SK-N-MC (cell line): ENCODE measurements at regions not wholly inside any gene's neighbourhood (a gene's known extent, or its start where the extent isn't known, plus 50 kb on each side); places are given as distances from the start of the nearest gene placed in this dataset.

Experiments
- EZH2 ChIP-seq: fragments of 200-600 bp; sonication (generic); IDR thresholded peaks from one replicate; pipeline ENCODE4 v1.6.1; 2017; ENCODE audit warnings: antibody characterized with exemption
- FOXP2 ChIP-seq: optimal IDR thresholded peaks from 2 replicates; pipeline ENCODE3; 2011; ENCODE audit warnings: mild to moderate bottlenecking, moderate library complexity; ENCODE audit not compliant: insufficient read depth; ENCODE audit errors: extremely low read length, control extremely low read depth
- POLR2AphosphoS5 ChIP-seq: IDR thresholded peaks from 2 replicates; pipeline ENCODE4 v1.6.1; 2012; ENCODE audit warnings: mild to moderate bottlenecking, low read depth, low read length, borderline replicate concordance

DNA sequence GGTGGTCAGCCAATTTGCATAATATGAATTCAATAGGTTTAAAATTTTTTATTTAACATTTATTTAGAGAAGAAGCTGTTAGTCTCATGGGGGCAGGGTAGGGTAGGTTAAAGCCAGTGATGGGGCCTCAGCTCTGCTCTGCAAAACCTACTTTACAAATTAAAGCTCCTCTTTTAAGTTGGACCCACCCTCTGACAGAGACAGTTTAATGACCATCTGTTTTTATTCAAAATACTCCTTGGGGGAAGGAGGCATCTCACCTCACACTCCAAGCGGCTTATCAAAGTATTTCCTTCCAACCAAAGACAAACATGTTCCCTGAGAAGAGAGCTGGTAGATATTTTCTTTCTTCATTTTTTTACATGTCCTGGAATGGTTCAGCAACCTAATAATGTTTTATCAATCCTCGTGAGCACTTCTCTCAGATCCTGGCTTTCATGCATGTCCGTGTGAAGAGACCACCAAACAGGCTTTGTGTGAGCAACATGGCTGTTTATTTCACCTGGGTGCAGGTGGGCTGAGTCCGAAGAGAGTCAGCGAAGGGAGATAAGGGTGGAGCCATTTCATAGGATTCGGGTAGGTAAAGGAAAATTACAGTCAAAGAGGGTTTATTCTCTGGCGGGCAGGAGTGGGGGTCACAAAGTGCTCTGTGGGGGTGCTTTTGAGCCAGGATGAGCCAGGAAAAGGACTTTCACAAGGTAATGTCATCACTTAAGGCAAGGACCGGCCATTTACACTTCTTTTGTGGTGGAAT is 184.7 kb downstream of the GJA1 start:
- no peak for TF ChIP-seq EZH2
- TF ChIP-seq POLR2AphosphoS5, result no peak
- no peak for TF ChIP-seq FOXP2
